Parathyroid adenoma (tissue), 2 donors: ENCODE measurements at regions not wholly inside any gene's neighbourhood (a gene's known extent, or its start where the extent isn't known, plus 50 kb on each side); places are given as distances from the start of the nearest gene placed in this dataset.
"Not testable (repeated sequence)": the region's sequence is repeated elsewhere in the genome, so short reads cannot be mapped to it uniquely, and the experiment has no call there.

Source experiments
- H2AFZ ChIP-seq: fragments of 300-600 bp; sonication (generic); one replicate; pipeline ENCODE4 v1.7.0; 2017; ENCODE audit warnings: antibody characterized with exemption, mild to moderate bottlenecking
- H3K27ac ChIP-seq: fragments of 300-600 bp; sonication (generic); one replicate; pipeline ENCODE4 v1.7.0; 2017
- H3K27me3 ChIP-seq: fragments of 300-600 bp; sonication (generic); one replicate; pipeline ENCODE4 v1.7.0; 2017; ENCODE audit warnings: low read length; ENCODE audit not compliant: control insufficient read depth, insufficient read depth
- H3K36me3 ChIP-seq: fragments of 300-600 bp; sonication (generic); one replicate; pipeline ENCODE4 v1.7.0; 2017; ENCODE audit warnings: low read length; ENCODE audit not compliant: control insufficient read depth, insufficient read depth
- H3K4me1 ChIP-seq: fragments of 300-600 bp; sonication (generic); one replicate; pipeline ENCODE4 v1.7.0; 2017; ENCODE audit warnings: control low read depth
- H3K4me2 ChIP-seq: fragments of 300-600 bp; sonication (generic); one replicate; pipeline ENCODE4 v1.7.0; 2017; ENCODE audit warnings: low read length
- H3K4me3 ChIP-seq: fragments of 300-600 bp; sonication (generic); one replicate; pipeline ENCODE4 v1.7.0; 2017; ENCODE audit warnings: low read depth, low read length
- H3K79me2 ChIP-seq: fragments of 300-600 bp; sonication (generic); one replicate; pipeline ENCODE4 v1.7.0; 2017; ENCODE audit warnings: control low read depth
- H3K9ac ChIP-seq: fragments of 300-600 bp; sonication (generic); one replicate; pipeline ENCODE4 v1.7.0; 2017; ENCODE audit warnings: mild to moderate bottlenecking
- H3K9me3 ChIP-seq: fragments of 300-600 bp; sonication (generic); one replicate; pipeline ENCODE4 v1.7.0; 2017; ENCODE audit warnings: low read length; ENCODE audit not compliant: control insufficient read depth
- CTCF ChIP-seq: fragments of 300-600 bp; sonication (generic); IDR thresholded peaks from one replicate; pipeline ENCODE4 v1.7.0; 2017; ENCODE audit warnings: antibody characterized with exemption, mild to moderate bottlenecking
- donor health status: primary hyperparathyroidism.

DNA sequence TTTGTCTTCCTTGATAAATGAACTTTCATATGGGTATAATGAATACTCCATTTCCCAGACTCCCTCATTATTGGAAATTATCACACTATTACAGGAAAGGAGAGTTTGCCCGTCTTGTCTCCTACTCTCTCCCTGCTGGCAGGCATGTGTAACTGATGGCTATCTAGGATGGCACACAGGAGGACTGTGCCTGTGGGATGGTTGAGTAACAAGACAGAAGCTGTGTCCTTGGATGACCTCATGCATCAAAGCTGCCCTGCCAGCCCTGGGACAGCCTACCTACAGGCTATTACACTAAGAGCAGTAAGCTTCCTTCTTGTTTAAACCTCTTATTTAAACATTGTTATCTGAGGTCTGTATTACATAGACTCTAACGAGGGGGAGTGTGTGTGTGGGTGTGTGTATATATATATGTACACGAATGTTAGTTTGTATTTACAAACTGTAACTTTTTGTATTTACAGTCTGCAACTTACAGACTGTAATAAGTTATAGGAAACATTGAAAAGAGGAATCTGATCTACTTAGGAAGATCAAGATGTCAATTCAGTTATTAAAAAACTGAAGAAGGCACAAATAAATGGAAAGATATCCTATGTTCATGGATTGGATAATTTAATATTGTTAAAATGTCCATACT, 247.6 kb upstream of the ACO1 start:
- Histone ChIP-seq H3K79me2 (no peaks in the 10 kb centered on the region), H3K4me2 (no peak overlapping the region), H3K27me3 (no peaks in the 10 kb centered on the region), H3K4me1 (no peaks in the 10 kb centered on the region), H3K9me3 (no peaks in the 10 kb centered on the region), H3K27ac (no peak overlapping the region), H3K4me3 (no peak overlapping the region), H3K36me3 (no peaks in the 10 kb centered on the region), H2AFZ (no peak overlapping the region), H3K9ac (no peak overlapping the region)
- no peak for TF ChIP-seq CTCF

GRCh38 chr9:32142074-32142473, 242.4 kb upstream of the ACO1 start:
- Histone ChIP-seq H3K9ac (no peak overlapping the region), H3K4me1 (no peaks in the 10 kb centered on the region), H3K4me3 (no peak overlapping the region), H3K9me3 (no peaks in the 10 kb centered on the region), H3K4me2 (no peak overlapping the region), H3K27me3 (no peaks in the 10 kb centered on the region), H2AFZ (no peak overlapping the region), H3K79me2 (no peaks in the 10 kb centered on the region), H3K27ac (no peak overlapping the region), H3K36me3 (no peaks in the 10 kb centered on the region)
- TF ChIP-seq CTCF = no peak

DNA sequence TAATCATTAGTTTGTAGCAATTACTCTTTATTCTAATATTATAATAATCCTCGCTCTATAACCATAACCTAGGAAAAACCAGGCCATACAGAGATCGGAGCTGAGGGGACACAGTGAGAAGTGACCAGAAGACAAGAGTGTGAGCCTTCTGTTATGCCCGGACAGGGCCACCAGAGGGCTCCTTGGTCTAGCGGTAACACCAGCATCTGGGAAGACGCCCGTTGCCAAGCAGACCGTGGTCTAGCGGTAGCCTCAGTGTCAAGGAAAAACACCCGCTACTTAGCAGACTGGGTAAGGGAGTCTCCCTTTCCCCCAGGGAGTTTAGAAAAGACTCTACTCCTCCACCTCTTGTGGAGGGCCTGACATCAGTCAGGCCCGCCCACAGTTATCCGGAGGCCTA, 235.9 kb upstream of the ACO1 start:
- H3K9me3 ChIP-seq, H3K9ac ChIP-seq, H3K4me2 ChIP-seq, H3K4me3 ChIP-seq, H3K27me3 ChIP-seq, H3K79me2 ChIP-seq, H3K27ac ChIP-seq, H2AFZ ChIP-seq, H3K4me1 ChIP-seq, H3K36me3 ChIP-seq: not testable (repeated sequence)

DNA sequence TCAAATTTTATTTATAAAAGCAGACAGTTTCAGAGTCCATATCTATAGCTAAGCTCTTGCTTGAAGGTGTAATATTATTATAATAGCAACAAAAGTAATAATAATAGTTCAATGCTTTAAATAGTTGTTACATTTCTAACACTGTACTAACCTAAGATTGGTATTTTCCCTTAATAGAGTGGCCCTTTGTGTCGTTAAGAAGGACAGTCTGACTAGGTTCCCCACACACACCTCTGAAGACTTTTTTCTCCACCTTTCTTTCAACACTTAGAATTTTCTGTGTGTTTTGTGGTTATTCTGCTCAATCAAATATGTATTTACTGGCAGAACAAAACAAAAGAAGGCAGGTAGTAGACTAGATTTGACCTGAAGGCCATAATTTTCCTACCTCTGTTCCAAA, 223.2 kb upstream of the ACO1 start:
- H3K27ac ChIP-seq = no peak overlapping the region
- H3K27me3 ChIP-seq = no peaks in the 10 kb centered on the region
- no peaks in the 10 kb centered on the region for H3K79me2 ChIP-seq
- no peak for TF ChIP-seq CTCF
- no peak overlapping the region for H3K4me2 ChIP-seq
- no peaks in the 10 kb centered on the region for H3K9me3 ChIP-seq
- no peak overlapping the region for H3K9ac ChIP-seq
- no peak overlapping the region for H2AFZ ChIP-seq
- no peak overlapping the region for H3K4me3 ChIP-seq
- H3K4me1 ChIP-seq = no peaks in the 10 kb centered on the region
- H3K36me3 ChIP-seq = no peaks in the 10 kb centered on the region

GRCh38 chr9:32161720-32162119, 222.7 kb upstream of the ACO1 start:
- no peaks in the 10 kb centered on the region for H3K79me2 ChIP-seq
- no peaks in the 10 kb centered on the region for H3K9me3 ChIP-seq
- H3K4me2 ChIP-seq = no peak overlapping the region
- H3K4me3 ChIP-seq = no peak overlapping the region
- H3K9ac ChIP-seq = no peak overlapping the region
- no peaks in the 10 kb centered on the region for H3K27me3 ChIP-seq
- no peak for TF ChIP-seq CTCF
- H2AFZ ChIP-seq = no peak overlapping the region
- H3K27ac ChIP-seq = no peak overlapping the region
- no peaks in the 10 kb centered on the region for H3K36me3 ChIP-seq
- no peaks in the 10 kb centered on the region for H3K4me1 ChIP-seq

- not testable (repeated sequence) for H3K36me3 ChIP-seq, H3K79me2 ChIP-seq, H3K4me1 ChIP-seq, H3K4me3 ChIP-seq, H2AFZ ChIP-seq, H3K9ac ChIP-seq, H3K9me3 ChIP-seq, H3K27me3 ChIP-seq, H3K4me2 ChIP-seq, H3K27ac ChIP-seq
Observed at GRCh38 chr9:32166316-32166715, 218.1 kb upstream of the ACO1 start.
